GM18858 (cell line): ENCODE measurements at regions not wholly inside any gene's neighbourhood (a gene's known extent, or its start where the extent isn't known, plus 50 kb on each side); places are given as distances from the start of the nearest gene placed in this dataset.

Experiments
- ATAC-seq: cut with Tn5 transposase; IDR thresholded peaks from one replicate; pipeline ENCODE4 v1.9.1; 2021; ENCODE audit not compliant: unreplicated experiment

- ATAC-seq = no peak
Measured at GRCh38 chr4:45368832-45369231, 642.5 kb upstream of the GNPDA2 start.

- ATAC-seq = no peak
Measured at GRCh38 chr4:45363931-45364330, 637.6 kb upstream of the GNPDA2 start.

- ATAC-seq = no peak
Measured at GRCh38 chr4:45358573-45359506, 632.5 kb upstream of the GNPDA2 start.

GRCh38 chr4:45353161-45353560 is 626.8 kb upstream of the GNPDA2 start:
- no peak for ATAC-seq

GRCh38 chr4:45350438-45350837 is 624.1 kb upstream of the GNPDA2 start:
- peak; percentile 90 for ATAC-seq

GRCh38 chr4:45349859-45350258 is 623.5 kb upstream of the GNPDA2 start:
- ATAC-seq = no peak

- ATAC-seq = no peak
Measured at GRCh38 chr4:45346816-45347435, 620.6 kb upstream of the GNPDA2 start.

- ATAC-seq = no peak
Measured at GRCh38 chr4:45345558-45345957, 619.2 kb upstream of the GNPDA2 start.

- no peak for ATAC-seq
Measured at GRCh38 chr4:45331802-45332201, 605.4 kb upstream of the GNPDA2 start.

- no peak for ATAC-seq
Measured at GRCh38 chr4:45327544-45327943, 601.2 kb upstream of the GNPDA2 start.

GRCh38 chr4:45324455-45325417 is 598.4 kb upstream of the GNPDA2 start:
- no peak for ATAC-seq

GRCh38 chr4:45323453-45324058 is 597.2 kb upstream of the GNPDA2 start:
- ATAC-seq = peak; percentile 52

- ATAC-seq = no peak
Measured at GRCh38 chr4:45317739-45318138, 591.4 kb upstream of the GNPDA2 start.

GRCh38 chr4:45317276-45317675 is 590.9 kb upstream of the GNPDA2 start:
- no peak for ATAC-seq

- ATAC-seq = no peak
Measured at GRCh38 chr4:45316257-45316656, 589.9 kb upstream of the GNPDA2 start.

GRCh38 chr4:45302828-45303227 is 576.5 kb upstream of the GNPDA2 start:
- no peak for ATAC-seq

GRCh38 chr4:45294464-45294863 is 568.1 kb upstream of the GNPDA2 start:
- ATAC-seq = no peak

GRCh38 chr4:45293335-45293734 is 567.0 kb upstream of the GNPDA2 start:
- no peak for ATAC-seq

- no peak for ATAC-seq
Measured at GRCh38 chr4:45292844-45293243, 566.5 kb upstream of the GNPDA2 start.

- no peak for ATAC-seq
Measured at GRCh38 chr4:45284400-45285085, 558.2 kb upstream of the GNPDA2 start.
